NB4 (cell line): ENCODE measurements at regions not wholly inside any gene's neighbourhood (a gene's known extent, or its start where the extent isn't known, plus 50 kb on each side); places are given as distances from the start of the nearest gene placed in this dataset.

Experiments
- CTCF ChIP-seq: IDR thresholded peaks from one replicate; pipeline ENCODE4 v1.5.1; 2012; ENCODE audit warnings: low read depth, low read length
- MYC ChIP-seq: IDR thresholded peaks from 2 replicates; pipeline ENCODE4 v1.6.1; 2011; ENCODE audit warnings: low read depth, low read length
- POLR2A ChIP-seq: IDR thresholded peaks from 2 replicates; pipeline ENCODE4 v1.6.1; 2011; ENCODE audit warnings: mild to moderate bottlenecking; ENCODE audit not compliant: insufficient read length; ENCODE audit errors: extremely low read depth

GRCh38 chr16:59326955-59327354 is 592.8 kb upstream of the GOT2 start:
- no peak for TF ChIP-seq POLR2A
- no peak for TF ChIP-seq MYC
- TF ChIP-seq CTCF = no peak
